ENCODE measurements at regions not wholly inside any gene's neighbourhood (a gene's known extent, or its start where the extent isn't known, plus 50 kb on each side); places are given as distances from the start of the nearest gene placed in this dataset.
"Not testable (repeated sequence)": the region's sequence is repeated elsewhere in the genome, so short reads cannot be mapped to it uniquely, and the experiment has no call there.

- DNase-seq (ENCODE audit: low spot score), result no peak
Observed at GRCh38 chr2:43019025-43019367, 207.4 kb downstream of the ZFP36L2 start.

- DNase-seq (ENCODE audit: low spot score), result peak; percentile 90
Observed at GRCh38 chr2:43018179-43019024, 208.0 kb downstream of the ZFP36L2 start.

- no peak for DNase-seq (ENCODE audit: low spot score)
Observed at GRCh38 chr2:43013821-43014345, 212.5 kb downstream of the ZFP36L2 start.

DNA sequence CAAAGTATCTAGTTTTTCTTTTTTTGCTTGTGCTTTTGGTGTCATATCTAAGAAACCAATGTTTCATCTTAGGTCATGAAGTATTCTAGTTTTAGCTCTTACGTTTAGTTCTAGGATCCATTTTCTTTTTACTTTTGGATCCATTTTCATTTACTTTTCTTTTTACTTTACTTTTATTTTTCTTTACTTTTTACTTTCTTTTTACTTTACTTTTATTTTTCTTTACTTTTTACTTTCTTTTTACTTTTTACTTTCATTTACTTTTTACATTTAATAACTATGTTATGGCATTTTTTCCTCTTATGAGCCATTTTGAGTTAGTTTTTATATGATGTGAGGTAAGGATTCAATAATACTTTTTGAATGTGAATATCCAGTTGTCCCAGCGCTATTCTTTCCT is 213.4 kb downstream of the ZFP36L2 start:
- no peak for DNase-seq (ENCODE audit: low spot score)

DNA sequence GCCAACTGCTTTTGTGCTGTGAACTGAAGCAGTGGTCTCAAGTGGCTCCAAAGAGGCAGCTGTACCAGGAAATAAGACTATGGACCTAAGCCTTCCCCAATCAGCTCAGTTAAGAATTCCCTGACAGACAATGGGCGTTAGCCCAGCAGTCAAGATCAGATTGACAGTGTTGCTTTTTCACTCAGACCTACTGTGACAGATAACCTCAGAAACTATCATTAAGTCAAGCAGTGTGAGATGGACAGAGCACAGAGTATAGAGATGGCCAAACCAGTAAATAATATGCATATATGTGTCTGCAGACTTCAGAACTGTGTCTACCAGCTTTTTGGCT is 215.3 kb downstream of the ZFP36L2 start:
- DNase-seq (ENCODE audit: low spot score), result no peak

- DNase-seq (ENCODE audit: low spot score), result no peak
Observed at GRCh38 chr2:43010438-43011157, 215.8 kb downstream of the ZFP36L2 start.

GRCh38 chr2:43009448-43009847 is 217.0 kb downstream of the ZFP36L2 start:
- DNase-seq (ENCODE audit: low spot score), result no peak

DNA sequence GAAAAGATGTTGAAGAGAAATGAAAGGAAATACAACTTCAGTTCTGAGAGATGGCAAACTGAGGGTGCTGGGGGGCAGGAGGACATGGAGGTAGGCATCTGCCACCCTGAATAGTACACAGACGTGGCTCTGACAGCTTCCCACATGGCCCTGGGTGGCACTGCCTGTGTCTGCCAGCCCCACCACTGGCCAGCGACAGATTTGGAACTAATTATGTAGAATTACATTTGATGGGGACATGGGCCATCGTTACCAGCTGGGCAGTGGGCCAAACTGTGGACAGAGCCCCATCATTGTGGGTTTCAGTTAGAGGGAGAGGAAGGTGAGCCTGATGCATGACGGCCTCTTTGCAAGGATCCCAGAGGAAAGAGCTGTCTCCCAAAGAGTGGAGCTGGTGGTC is 216.0 kb upstream of the HAAO start:
- no peak for DNase-seq (ENCODE audit: low spot score)

- no peak for DNase-seq (ENCODE audit: low spot score)
Observed at GRCh38 chr2:43007901-43008300, 215.5 kb upstream of the HAAO start.

- no peak for DNase-seq (ENCODE audit: low spot score)
Observed at GRCh38 chr2:43006834-43007543, 214.6 kb upstream of the HAAO start.

DNA sequence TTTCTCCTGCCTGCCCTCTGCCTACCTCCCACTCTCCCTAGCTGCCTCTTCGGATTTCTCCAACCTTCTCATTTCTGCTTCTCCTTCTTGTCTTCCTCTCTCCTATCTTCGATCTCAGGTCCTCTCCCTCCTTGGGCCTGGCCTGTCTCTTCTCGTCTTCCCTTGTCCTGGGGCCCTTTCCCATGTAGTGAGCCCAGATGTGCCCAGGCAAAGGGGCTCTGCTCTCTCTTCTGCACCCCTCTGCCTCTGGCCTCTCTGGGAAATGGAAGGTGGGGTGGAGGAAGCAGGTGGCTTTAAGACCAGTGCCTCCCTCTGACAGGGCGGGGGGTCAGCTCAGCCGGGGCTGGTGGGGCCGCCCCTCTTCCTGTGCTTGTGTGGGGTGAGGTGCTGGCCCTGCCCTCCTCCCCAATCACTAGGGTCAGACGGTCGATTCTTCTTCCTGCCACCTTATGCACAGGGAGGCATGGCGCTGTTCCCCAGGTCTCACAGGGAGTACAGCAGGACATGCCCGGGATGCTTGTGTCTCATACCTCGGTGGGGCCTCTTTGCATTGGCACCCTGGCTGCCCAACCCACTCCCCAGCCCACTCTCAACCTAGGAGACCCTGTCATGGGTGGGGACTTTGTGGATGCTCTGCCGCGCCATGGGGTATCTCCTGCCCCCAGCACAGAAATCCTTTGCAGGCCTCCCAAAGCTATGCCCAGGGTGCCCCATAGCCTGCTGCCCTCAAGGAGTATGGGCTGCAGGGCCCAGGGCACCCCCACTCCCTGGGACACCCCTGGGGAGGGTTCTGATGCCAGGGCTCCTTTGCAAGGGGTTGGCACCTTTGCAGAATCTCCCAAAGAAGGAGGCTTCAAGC is 213.8 kb upstream of the HAAO start:
- DNase-seq (ENCODE audit: low spot score), result no peak

DNA sequence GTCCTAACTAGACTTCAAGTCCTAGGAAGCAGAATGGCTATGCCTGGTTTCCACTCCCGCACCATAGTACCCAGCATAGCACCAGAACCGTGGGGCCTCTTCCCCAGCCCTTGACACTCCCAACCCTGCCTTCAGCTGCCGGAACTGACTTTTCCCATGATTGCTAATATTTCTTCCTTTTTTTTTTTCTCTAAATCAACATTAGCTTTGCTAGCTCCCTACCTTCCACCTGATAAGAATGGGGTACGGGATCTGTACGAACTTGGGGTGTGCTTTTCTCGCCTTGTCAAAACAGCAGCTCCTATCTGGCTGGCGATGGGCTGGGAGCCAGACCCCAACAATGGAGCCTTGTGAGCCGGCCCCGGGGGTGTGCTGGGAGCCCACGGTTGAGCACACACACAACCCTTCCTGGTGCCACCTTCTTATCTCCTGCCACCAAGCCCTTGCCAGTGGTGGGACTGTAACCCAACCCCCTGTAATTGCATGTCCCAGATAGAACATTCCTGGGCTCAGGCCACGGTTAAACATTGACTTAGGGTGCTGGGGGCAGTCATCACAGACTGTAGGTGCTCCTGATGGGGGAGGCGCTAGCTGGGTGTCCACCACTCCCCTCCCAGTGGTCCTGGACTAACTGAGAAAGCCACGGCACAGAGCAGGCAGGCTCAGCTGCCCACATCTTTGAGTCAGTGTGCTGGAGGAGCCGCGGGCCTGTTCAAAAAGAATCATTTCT is 213.0 kb upstream of the HAAO start:
- DNase-seq (ENCODE audit: low spot score), result no peak

DNA sequence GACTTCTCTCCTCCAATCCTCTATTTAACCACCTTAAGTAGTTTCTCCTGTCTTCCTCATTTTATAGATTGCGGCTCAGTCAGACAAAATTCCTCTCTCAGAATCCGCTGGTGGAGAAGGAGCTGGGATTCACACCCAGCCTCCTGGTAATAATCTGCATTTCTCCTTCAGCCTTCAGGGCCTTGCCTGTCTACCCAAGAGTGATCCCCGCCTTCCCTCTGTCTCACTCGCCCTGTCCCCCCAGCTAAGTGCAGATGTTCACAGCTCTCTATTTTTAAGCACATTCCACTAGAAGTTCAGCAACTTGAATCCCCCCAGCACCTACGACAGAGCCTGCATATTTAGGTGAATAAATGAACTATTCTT is 212.5 kb upstream of the HAAO start:
- no peak for DNase-seq (ENCODE audit: low spot score)

DNA sequence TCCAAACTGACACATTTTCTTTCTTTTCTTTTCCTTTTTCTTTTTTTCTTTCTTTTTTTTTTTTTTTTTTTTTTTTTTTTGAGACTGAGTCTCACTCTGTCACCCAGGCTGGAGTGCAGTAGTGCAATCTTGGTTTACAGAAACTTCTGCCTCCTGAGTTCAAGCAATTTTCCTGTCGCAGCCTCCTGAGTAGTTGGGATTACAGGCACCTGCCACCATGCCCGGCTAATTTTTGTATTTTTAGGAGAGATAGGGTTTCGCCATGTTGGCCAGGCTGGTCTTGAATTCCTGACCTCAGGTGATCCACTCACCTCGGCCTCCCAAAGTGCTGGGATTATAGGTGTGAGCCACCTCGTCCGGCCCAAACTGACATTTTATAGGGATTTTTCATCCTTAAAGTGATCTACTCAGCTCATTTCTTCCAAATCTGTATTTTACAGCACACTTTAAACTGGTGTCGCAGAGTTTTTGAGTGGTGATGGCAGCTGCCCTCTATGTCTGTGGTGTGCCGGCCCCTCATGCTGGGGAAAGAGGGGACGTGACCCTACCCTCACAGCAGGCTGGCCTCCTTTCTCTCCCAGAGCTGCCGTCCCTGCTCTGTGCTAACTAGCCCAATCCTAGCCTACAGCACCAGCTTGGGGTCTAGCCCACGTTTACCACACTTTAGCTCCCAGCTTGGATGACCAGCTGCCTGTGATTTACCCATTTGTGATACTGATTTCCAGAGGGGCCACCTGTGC is 211.9 kb upstream of the HAAO start:
- not testable (repeated sequence) for DNase-seq (ENCODE audit: low spot score)

- no peak for DNase-seq (ENCODE audit: low spot score)
Observed at GRCh38 chr2:43003702-43004101, 211.3 kb upstream of the HAAO start.

DNA sequence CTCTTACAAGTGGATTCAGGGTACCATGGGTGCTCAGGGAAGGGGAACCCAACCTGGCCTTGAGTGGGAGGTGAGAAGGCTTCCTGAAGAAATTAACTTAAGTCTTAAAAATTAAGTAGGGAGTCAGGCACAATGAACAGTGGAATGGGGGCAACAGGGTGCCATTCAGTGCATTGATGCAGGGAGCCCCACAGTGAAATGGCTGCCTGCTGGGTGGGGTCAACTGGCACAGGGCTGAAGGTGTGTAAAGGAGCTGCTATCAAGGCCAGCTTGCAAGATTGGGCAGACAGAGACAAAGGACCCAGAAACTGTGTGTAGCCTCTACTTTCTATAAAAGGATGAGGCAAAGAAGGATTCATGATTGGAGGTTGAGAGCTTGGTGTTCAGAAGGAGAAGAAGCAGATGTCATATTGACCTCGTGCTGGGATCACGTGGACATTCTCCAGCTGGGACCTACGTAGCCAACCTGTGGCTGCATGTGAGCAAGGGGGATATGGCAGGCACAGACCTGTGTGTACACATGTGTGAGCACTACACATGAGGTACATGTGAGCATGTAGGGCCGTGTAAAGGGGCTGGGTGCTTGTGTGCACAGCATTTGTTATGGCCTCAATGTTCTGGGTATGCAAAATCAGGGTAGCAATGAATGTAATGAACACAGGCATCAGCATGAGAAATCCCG is 209.5 kb upstream of the HAAO start:
- no peak for DNase-seq (ENCODE audit: low spot score)

DNA sequence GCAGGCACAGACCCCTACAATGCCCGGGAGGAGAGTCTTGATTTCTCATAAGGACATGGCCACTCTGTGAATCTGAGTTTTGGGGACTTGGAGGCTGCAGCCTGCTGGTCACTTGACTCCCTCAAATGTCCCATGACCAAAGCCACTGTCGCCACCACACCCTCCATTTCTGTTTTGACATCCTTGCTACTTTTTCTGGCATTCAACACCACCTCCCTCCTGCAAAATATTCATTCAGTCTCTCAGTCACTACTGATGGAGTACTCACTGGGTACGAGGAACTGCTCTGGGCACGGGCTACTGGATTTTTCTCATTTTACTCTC is 208.6 kb upstream of the HAAO start:
- DNase-seq (ENCODE audit: low spot score), result no peak

- no peak for DNase-seq (ENCODE audit: low spot score)
Observed at GRCh38 chr2:43000242-43001054, 208.1 kb upstream of the HAAO start.

- no peak for DNase-seq (ENCODE audit: low spot score)
Observed at GRCh38 chr2:42999856-43000241, 207.5 kb upstream of the HAAO start.

All from AG08396 (cell line).